OCI-LY7 (cell line): ENCODE measurements at regions not wholly inside any gene's neighbourhood (a gene's known extent, or its start where the extent isn't known, plus 50 kb on each side); places are given as distances from the start of the nearest gene placed in this dataset.

Experiments
- EZH2phosphoT487 ChIP-seq: fragments of 200-600 bp; sonication (generic); IDR thresholded peaks from 2 replicates; pipeline ENCODE4 v1.6.1; 2018; ENCODE audit warnings: low read depth, borderline replicate concordance, mild to moderate bottlenecking, mixed run types, antibody characterized with exemption, low read length, moderate library complexity, mixed read lengths
- TF ChIP-seq, protein P1 (sequence below): fragments of 200-600 bp; sonication (generic); conservative IDR thresholded peaks from 2 replicates; pipeline ENCODE4 v1.5.1; 2014; ENCODE audit warnings: mild to moderate bottlenecking, antibody characterized with exemption, low read length, moderate library complexity, mixed read lengths

GRCh38 chr5:96250782-96251181 is 182.3 kb downstream of the PCSK1 start:
- TF ChIP-seq, protein P1, sequence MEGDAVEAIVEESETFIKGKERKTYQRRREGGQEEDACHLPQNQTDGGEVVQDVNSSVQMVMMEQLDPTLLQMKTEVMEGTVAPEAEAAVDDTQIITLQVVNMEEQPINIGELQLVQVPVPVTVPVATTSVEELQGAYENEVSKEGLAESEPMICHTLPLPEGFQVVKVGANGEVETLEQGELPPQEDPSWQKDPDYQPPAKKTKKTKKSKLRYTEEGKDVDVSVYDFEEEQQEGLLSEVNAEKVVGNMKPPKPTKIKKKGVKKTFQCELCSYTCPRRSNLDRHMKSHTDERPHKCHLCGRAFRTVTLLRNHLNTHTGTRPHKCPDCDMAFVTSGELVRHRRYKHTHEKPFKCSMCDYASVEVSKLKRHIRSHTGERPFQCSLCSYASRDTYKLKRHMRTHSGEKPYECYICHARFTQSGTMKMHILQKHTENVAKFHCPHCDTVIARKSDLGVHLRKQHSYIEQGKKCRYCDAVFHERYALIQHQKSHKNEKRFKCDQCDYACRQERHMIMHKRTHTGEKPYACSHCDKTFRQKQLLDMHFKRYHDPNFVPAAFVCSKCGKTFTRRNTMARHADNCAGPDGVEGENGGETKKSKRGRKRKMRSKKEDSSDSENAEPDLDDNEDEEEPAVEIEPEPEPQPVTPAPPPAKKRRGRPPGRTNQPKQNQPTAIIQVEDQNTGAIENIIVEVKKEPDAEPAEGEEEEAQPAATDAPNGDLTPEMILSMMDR: no peak
- no peak for TF ChIP-seq EZH2phosphoT487
